Fibroblast of lung (primary cell): ENCODE measurements at regions not wholly inside any gene's neighbourhood (a gene's known extent, or its start where the extent isn't known, plus 50 kb on each side); places are given as distances from the start of the nearest gene placed in this dataset.

ENCODE experiments used
- DNase-seq, 2 donors: peaks; one replicate each; pipeline versions ENCODE4 v3.0.0 to v3.0.0-alpha.2; 2010; ENCODE audit warnings: low read depth in 2 of 2
- H2AFZ ChIP-seq: 2 replicates; pipeline ENCODE4 v1.5.1; 2012; ENCODE audit warnings: low read length, control low read depth, inconsistent platforms
- H3K27ac ChIP-seq: 2 replicates; pipeline ENCODE4 v1.5.1; 2011; ENCODE audit warnings: low read length, control low read depth; ENCODE audit not compliant: insufficient read depth
- H3K27me3 ChIP-seq: 2 replicates; pipeline ENCODE4 v1.5.1; 2011; ENCODE audit warnings: mild to moderate bottlenecking, low read length; ENCODE audit not compliant: control insufficient read depth, insufficient read depth
- H3K36me3 ChIP-seq: 2 replicates; pipeline ENCODE4 v1.5.1; 2011; ENCODE audit warnings: low read length; ENCODE audit not compliant: control insufficient read depth, insufficient read depth
- H3K4me1 ChIP-seq: 2 replicates; pipeline ENCODE4 v1.5.1; 2011; ENCODE audit warnings: low read length; ENCODE audit not compliant: control insufficient read depth, insufficient read depth; ENCODE audit errors: extremely low read depth
- H3K4me2 ChIP-seq: 2 replicates; pipeline ENCODE4 v1.5.1; 2011; ENCODE audit warnings: low read length, control low read depth; ENCODE audit not compliant: insufficient read depth; ENCODE audit errors: extremely low read depth
- H3K4me3 ChIP-seq, 4 experiments: fragments of 200-600 bp in 1 of 4; sonication (generic) in 1 of 4; replicated peaks in 1 of 4; 2 replicates each; pipeline ENCODE4 v1.5.1; 2011 to 2016; ENCODE audit warnings: low read length in 4 of 4, low read depth in 3 of 4, mild to moderate bottlenecking in 3 of 4, control low read depth in 2 of 4, inconsistent platforms in 1 of 4, mixed read lengths in 1 of 4; ENCODE audit not compliant: insufficient read depth in 1 of 4; ENCODE audit errors: control extremely low read depth in 1 of 4
- H3K79me2 ChIP-seq: 2 replicates; pipeline ENCODE4 v1.5.1; 2012; ENCODE audit warnings: mild to moderate bottlenecking, low read length, inconsistent platforms; ENCODE audit not compliant: control insufficient read depth, insufficient read depth
- H3K9ac ChIP-seq: 2 replicates; pipeline ENCODE4 v1.5.1; 2011; ENCODE audit warnings: mild to moderate bottlenecking, low read length, control low read depth; ENCODE audit not compliant: insufficient read depth
- H3K9me3 ChIP-seq: 2 replicates; pipeline ENCODE4 v1.5.1; 2012; ENCODE audit warnings: low read depth, low read length; ENCODE audit not compliant: control insufficient read depth, insufficient read depth
- H4K20me1 ChIP-seq: 2 replicates; pipeline ENCODE4 v1.5.1; 2011; ENCODE audit warnings: low read length; ENCODE audit not compliant: control insufficient read depth, insufficient read depth; ENCODE audit errors: extremely low read depth
- EZH2 ChIP-seq: IDR thresholded peaks from 2 replicates; pipeline ENCODE4 v1.5.1; 2012; ENCODE audit warnings: low read length, control low read depth, mild to moderate bottlenecking; ENCODE audit errors: missing control alignments
- TF ChIP-seq, protein P1 (sequence below), 2 donors: IDR thresholded peaks in 1 of 2; conservative IDR thresholded peaks in 1 of 2; 1 replicate in 1 of 2; 2 replicates in 1 of 2; pipeline ENCODE4 v1.5.1; 2011 to 2012; ENCODE audit warnings: low read length in 2 of 2, control low read depth in 1 of 2, inconsistent platforms in 1 of 2, low read depth in 1 of 2, mild to moderate bottlenecking in 1 of 2

DNA sequence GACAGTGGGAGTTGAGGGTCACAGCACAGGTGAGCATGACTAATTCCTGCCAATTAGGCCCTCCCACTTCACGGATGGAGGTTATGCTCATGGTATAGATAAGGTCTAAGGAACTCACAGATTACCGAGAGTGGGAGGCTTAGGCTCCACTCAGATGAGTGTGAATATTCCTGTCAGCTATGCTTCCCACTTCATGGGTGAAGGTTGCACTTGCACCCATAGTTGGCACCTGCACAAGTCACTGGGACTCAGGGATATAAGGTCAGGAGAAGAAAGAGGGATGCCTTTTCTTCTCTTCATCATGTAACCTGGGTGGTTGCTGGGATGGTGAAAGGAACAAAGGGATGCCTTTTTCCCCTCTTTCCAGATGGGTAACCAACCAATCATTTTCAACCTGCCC lies 264.9 kb upstream of the TNC start:
- no peak overlapping the region for H3K27ac ChIP-seq
- H3K4me3 ChIP-seq: no peak overlapping the region
- no peak overlapping the region for H3K9ac ChIP-seq
- TF ChIP-seq EZH2: no peak
- TF ChIP-seq, protein P1, sequence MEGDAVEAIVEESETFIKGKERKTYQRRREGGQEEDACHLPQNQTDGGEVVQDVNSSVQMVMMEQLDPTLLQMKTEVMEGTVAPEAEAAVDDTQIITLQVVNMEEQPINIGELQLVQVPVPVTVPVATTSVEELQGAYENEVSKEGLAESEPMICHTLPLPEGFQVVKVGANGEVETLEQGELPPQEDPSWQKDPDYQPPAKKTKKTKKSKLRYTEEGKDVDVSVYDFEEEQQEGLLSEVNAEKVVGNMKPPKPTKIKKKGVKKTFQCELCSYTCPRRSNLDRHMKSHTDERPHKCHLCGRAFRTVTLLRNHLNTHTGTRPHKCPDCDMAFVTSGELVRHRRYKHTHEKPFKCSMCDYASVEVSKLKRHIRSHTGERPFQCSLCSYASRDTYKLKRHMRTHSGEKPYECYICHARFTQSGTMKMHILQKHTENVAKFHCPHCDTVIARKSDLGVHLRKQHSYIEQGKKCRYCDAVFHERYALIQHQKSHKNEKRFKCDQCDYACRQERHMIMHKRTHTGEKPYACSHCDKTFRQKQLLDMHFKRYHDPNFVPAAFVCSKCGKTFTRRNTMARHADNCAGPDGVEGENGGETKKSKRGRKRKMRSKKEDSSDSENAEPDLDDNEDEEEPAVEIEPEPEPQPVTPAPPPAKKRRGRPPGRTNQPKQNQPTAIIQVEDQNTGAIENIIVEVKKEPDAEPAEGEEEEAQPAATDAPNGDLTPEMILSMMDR (conservative IDR thresholded peaks at IDR 0.05 in 1 of 2, IDR thresholded peaks at IDR 0.05 in 1 of 2; ENCODE audit: low read depth in 1 of 2, low read length in 2 of 2): no peak
- no peaks in the 10 kb centered on the region for H3K36me3 ChIP-seq
- no peak for DNase-seq
- no peak overlapping the region for H3K4me2 ChIP-seq
- H3K27me3 ChIP-seq: no peaks in the 10 kb centered on the region
- H3K79me2 ChIP-seq: no peaks in the 10 kb centered on the region
- no peak overlapping the region for H2AFZ ChIP-seq
- no peaks in the 10 kb centered on the region for H3K4me1 ChIP-seq
- H4K20me1 ChIP-seq: no peaks in the 10 kb centered on the region
- H3K9me3 ChIP-seq: no peaks in the 10 kb centered on the region

DNA sequence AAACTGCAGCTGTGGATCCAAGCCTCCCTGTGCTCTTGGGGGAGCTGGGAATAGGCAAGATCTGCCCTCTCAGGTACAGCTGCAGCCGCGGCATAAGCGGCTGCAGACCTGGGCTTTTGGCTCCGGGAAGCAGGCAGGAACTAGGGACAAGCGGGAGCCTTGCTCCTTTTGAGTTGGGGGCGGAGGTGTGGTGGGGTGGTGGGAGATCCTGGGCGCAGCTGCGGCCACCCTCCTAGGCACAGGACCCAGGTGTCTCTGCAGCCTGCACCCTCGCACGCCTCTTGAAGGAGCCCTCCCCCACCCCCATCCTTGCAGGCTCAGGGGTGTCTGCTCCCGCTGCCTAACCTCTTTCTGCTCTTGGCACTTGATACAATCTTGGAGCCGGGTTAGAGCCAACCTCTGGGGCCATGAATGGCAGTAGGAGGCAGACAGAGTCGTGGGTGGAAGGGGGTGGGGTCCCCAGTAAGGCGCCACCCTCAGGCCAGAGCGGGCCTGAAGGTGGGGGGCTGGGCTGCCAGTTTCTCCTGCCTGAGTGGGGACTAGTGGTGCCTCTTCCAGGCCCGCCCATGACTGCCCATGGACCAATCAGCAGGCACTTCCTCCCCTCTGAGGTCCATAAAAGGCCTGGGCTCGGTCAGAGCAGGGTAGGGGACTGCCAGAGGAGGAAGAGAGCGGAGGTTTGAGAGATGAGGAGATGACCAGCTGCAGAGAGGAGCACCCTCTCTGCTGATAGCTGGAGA lies 267.6 kb upstream of the TNC start:
- no peak overlapping the region for H3K27ac ChIP-seq
- H3K4me3 ChIP-seq: no peak overlapping the region
- H3K79me2 ChIP-seq: no peaks in the 10 kb centered on the region
- no peaks in the 10 kb centered on the region for H3K27me3 ChIP-seq
- no peaks in the 10 kb centered on the region for H3K36me3 ChIP-seq
- no peaks in the 10 kb centered on the region for H4K20me1 ChIP-seq
- H3K9me3 ChIP-seq: no peaks in the 10 kb centered on the region
- TF ChIP-seq, protein P1 (conservative IDR thresholded peaks at IDR 0.05 in 1 of 2, IDR thresholded peaks at IDR 0.05 in 1 of 2; ENCODE audit: low read depth in 1 of 2, low read length in 2 of 2): no peak
- no peak for TF ChIP-seq EZH2
- H3K9ac ChIP-seq: no peak overlapping the region
- H3K4me1 ChIP-seq: no peaks in the 10 kb centered on the region
- H2AFZ ChIP-seq: no peak overlapping the region
- no peak overlapping the region for H3K4me2 ChIP-seq
- DNase-seq: no peak

- no peaks in the 10 kb centered on the region for H3K36me3 ChIP-seq
- no peak for DNase-seq
- no peaks in the 10 kb centered on the region for H4K20me1 ChIP-seq
- TF ChIP-seq, protein P1 (conservative IDR thresholded peaks at IDR 0.05 in 1 of 2, IDR thresholded peaks at IDR 0.05 in 1 of 2; ENCODE audit: low read depth in 1 of 2, low read length in 2 of 2): no peak
- no peak for TF ChIP-seq EZH2
- no peak overlapping the region for H3K9ac ChIP-seq
- H3K4me1 ChIP-seq: no peaks in the 10 kb centered on the region
- no peak overlapping the region for H3K27ac ChIP-seq
- no peak overlapping the region for H3K4me2 ChIP-seq
- no peaks in the 10 kb centered on the region for H3K9me3 ChIP-seq
- H3K27me3 ChIP-seq: no peaks in the 10 kb centered on the region
- no peak overlapping the region for H2AFZ ChIP-seq
- H3K4me3 ChIP-seq: no peak overlapping the region
- H3K79me2 ChIP-seq: no peaks in the 10 kb centered on the region
These were observed 269.2 kb upstream of the TNC start for GRCh38 chr9:115386963-115387770.
